ENCODE measurements at regions not wholly inside any gene's neighbourhood (a gene's known extent, or its start where the extent isn't known, plus 50 kb on each side); places are given as distances from the start of the nearest gene placed in this dataset.

DNA sequence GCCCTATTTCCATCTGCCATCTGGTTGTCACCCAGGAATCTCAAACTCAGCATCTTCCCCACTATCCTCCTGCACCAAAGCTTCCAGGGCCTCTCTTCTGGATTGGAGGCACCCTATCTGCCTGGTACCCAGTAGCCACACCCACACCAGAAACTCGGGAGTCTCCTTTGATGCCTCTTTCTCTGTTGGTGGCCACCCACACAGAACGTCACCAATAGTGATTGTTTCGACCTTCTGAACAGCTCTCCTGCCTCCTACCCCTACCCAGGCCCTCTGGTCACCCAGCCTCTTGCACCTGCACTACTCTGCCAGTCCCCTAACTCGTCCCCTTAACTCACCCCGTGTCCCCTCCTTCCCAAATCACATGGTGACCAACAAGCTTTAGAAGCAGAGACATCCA, 95.0 kb downstream of the IRF2BPL start:
- DNase-seq (ENCODE audit: low spot score in 2 of 2), result no peak
- TF ChIP-seq, protein P1, sequence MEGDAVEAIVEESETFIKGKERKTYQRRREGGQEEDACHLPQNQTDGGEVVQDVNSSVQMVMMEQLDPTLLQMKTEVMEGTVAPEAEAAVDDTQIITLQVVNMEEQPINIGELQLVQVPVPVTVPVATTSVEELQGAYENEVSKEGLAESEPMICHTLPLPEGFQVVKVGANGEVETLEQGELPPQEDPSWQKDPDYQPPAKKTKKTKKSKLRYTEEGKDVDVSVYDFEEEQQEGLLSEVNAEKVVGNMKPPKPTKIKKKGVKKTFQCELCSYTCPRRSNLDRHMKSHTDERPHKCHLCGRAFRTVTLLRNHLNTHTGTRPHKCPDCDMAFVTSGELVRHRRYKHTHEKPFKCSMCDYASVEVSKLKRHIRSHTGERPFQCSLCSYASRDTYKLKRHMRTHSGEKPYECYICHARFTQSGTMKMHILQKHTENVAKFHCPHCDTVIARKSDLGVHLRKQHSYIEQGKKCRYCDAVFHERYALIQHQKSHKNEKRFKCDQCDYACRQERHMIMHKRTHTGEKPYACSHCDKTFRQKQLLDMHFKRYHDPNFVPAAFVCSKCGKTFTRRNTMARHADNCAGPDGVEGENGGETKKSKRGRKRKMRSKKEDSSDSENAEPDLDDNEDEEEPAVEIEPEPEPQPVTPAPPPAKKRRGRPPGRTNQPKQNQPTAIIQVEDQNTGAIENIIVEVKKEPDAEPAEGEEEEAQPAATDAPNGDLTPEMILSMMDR (IDR thresholded peaks at IDR 0.05), result no peak
- TF ChIP-seq POLR2A (IDR thresholded peaks at IDR 0.05), result no peak
- no peak overlapping the region for H3K4me3 ChIP-seq (ENCODE audit: low read depth, poor library complexity, severe bottlenecking)
- intact Hi-C loops (cut with DNase I; ENCODE audit: low total_unique reads), result no loop called here
- WGBS, 2 donors, result 73 to 80% methylated on average over 5 of the region's 5 CpGs

DNA sequence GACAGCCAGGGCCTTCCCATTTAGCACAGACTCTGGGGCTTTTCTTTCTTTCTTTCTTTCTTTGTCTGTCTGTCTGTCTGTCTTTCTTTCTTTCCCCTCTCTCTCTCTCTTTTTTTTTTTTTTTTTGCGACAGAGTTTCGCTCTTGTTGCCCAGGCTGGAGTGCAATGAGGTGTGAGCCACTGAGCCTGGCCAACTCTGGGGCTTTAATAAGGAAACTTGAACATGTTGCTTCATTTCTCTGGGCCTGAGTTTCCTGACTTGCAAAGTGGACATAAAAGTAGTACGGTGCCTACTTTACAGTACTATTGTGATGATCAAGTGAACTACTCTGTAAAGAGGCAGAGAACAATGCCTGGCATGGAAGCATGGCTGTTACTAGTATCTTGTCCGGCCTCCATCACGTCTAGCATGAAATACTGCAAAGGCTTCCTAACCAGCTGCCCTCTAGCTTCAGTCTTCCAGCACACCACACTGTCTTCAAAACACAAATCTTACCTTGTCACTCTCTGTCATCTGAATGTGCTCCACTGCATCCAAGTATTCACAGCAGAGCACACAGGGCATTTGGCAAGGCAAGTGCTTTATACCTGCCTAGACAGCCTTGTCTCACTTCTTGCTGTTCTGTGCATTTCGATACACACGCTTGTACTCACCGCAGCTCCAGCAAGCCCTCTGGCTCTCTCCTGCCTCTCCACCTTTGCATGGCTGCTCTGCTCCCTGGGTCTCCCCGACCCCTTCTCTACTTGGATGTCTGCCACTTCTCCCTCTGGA, 96.7 kb downstream of the IRF2BPL start:
- TF ChIP-seq, protein P1 (IDR thresholded peaks at IDR 0.05), result no peak
- no peak for TF ChIP-seq POLR2A (IDR thresholded peaks at IDR 0.05)
- WGBS, 2 donors, result 53 to 72% methylated on average over 9 of the region's 9 CpGs
- DNase-seq (ENCODE audit: low spot score in 2 of 2), result no peak

DNA sequence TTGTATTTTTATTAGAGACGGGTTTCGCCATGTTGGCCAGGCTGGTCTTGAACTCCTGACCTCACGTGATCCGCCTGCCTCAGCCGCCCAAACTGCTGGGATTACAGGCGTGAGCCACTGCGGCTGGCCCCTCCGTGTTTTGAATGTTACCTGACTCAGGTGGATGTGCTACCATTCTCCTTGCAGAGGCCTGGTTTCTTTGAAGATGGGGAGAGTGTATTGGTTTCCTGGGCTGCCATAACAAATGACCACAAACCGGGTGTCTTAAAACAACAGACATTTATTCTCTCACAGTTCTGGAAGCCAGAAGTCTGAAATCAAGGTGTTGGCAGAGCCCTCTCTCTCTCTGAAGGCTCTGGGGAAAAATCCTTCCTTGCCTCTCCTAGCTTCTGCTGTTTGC, 98.0 kb downstream of the IRF2BPL start:
- no peak for DNase-seq (ENCODE audit: low spot score in 2 of 2)
- H3K4me3 ChIP-seq (ENCODE audit: low read depth, poor library complexity, severe bottlenecking), result no peak overlapping the region
- TF ChIP-seq, protein P1 (IDR thresholded peaks at IDR 0.05), result no peak
- no peak for TF ChIP-seq POLR2A (IDR thresholded peaks at IDR 0.05)
- intact Hi-C loops (cut with DNase I; ENCODE audit: low total_unique reads), result no loop called here
- WGBS, 2 donors, result 89% methylated on average over 9 of the region's 9 CpGs

More for the DNA sequence above, 96.7 kb downstream of the IRF2BPL start:
- no peak overlapping the region for H3K4me3 ChIP-seq (ENCODE audit: low read depth, poor library complexity, severe bottlenecking)
- intact Hi-C loops (cut with DNase I; ENCODE audit: low total_unique reads), result no loop called here

DNA sequence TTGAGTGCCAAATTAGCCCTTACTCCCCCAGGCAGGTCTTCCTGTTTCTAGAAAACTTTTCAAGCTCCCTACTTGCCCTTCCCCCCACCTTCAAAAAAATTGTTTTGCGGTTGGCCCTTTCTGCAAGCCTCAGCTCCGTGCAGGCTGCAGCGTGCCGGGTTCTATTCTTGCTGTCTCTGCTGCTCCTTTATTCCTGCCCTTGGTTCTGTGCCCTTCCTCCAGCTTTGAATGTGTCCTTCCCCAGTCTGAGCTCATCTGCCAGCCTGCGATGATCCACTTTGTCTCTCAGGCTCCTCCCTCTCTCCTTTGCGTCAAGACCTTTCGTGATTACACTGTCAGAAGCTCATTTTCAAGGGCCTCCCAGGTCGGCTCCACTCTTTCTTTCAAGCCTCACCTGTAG, 98.6 kb downstream of the IRF2BPL start:
- TF ChIP-seq, protein P1 (IDR thresholded peaks at IDR 0.05), result no peak
- DNase-seq (ENCODE audit: low spot score in 2 of 2), result no peak
- intact Hi-C loops (cut with DNase I; ENCODE audit: low total_unique reads), result no loop called here
- WGBS, 2 donors, result 18 to 32% methylated on average over 8 of the region's 8 CpGs
- no peak overlapping the region for H3K4me3 ChIP-seq (ENCODE audit: low read depth, poor library complexity, severe bottlenecking)

DNA sequence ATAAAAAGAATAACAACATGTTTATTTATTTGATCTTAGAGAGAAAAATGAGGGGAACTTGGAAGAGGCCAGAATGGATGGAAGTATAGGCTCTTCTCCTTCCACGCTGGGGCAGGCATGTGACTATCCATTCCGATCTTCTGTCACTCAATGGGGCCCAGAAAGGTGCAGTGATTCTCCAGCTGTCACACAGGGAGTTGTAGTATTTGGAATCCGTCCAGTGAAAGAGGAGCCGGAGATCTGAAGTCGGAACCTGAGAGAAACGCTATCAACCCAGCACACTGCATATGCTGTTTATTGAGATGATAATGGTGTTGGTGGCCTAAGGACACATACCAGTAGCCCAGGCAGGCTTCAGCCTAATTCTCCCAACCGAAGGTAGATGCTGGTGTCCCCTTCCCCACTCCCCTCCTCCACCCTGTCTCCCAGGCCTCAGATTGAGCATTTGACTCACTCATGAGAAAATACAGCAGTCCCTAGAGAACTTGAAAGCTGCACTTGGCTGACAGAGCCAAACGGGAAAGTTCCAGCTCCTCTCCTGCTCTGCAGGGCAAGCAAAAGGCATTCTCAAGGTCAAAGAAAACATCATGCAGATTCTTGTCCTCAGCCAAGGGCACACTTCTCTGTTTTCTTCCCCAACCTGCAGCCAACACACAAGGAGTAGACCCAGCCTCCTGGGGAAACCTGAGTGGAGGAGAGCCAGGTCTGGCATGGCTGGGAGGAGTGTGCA, 100.4 kb downstream of the IRF2BPL start:
- TF ChIP-seq POLR2A (IDR thresholded peaks at IDR 0.05), result no peak
- TF ChIP-seq, protein P1 (IDR thresholded peaks at IDR 0.05), result no peak
- 48 to 62% methylated on average over 8 of the region's 8 CpGs for WGBS, 2 donors
- no peak for DNase-seq (ENCODE audit: low spot score in 2 of 2)
- no peak overlapping the region for H3K4me3 ChIP-seq (ENCODE audit: low read depth, poor library complexity, severe bottlenecking)
- intact Hi-C loops (cut with DNase I; ENCODE audit: low total_unique reads), result no loop called here

All from lower leg skin (tissue), 4 donors.